Trophoblast cell (in vitro differentiated cells and primary cell): ENCODE measurements at regions not wholly inside any gene's neighbourhood (a gene's known extent, or its start where the extent isn't known, plus 50 kb on each side); places are given as distances from the start of the nearest gene placed in this dataset.
A peak's percentile ranks its signal among the peaks of the same experiment; 100 is the strongest.

ENCODE experiments used
- DNase-seq, 2 donors: peaks; one replicate each; pipeline ENCODE4 v3.0.0-alpha.2; 2016
- H2AFZ ChIP-seq: 2 replicates; pipeline ENCODE4 v1.6.1; 2013; ENCODE audit warnings: low read length, moderate library complexity, mild to moderate bottlenecking; ENCODE audit not compliant: insufficient read depth, poor library complexity
- H2AK5ac ChIP-seq: 2 replicates; pipeline ENCODE4 v1.6.1; 2013; ENCODE audit warnings: mild to moderate bottlenecking, low read length
- H2BK120ac ChIP-seq: 2 replicates; pipeline ENCODE4 v1.6.1; 2013; ENCODE audit warnings: low read length, mild to moderate bottlenecking, moderate library complexity; ENCODE audit not compliant: insufficient read depth, poor library complexity
- H2BK12ac ChIP-seq: 2 replicates; pipeline ENCODE4 v1.6.1; 2013; ENCODE audit warnings: mild to moderate bottlenecking, low read length, moderate library complexity
- H2BK5ac ChIP-seq: 2 replicates; pipeline ENCODE4 v1.6.1; 2013; ENCODE audit warnings: low read length, low read depth, moderate library complexity, mild to moderate bottlenecking; ENCODE audit not compliant: poor library complexity
- H3K14ac ChIP-seq: 2 replicates; pipeline ENCODE4 v1.6.1; 2013; ENCODE audit warnings: mild to moderate bottlenecking, low read length
- H3K18ac ChIP-seq: 2 replicates; pipeline ENCODE4 v1.6.1; 2013; ENCODE audit warnings: mild to moderate bottlenecking, low read length
- H3K23ac ChIP-seq: 2 replicates; pipeline ENCODE4 v1.6.1; 2013; ENCODE audit warnings: low read length
- H3K27ac ChIP-seq: 2 replicates; pipeline ENCODE4 v1.5.1; 2013; ENCODE audit warnings: low read depth, mild to moderate bottlenecking, inconsistent platforms, low read length, moderate library complexity
- H3K27me3 ChIP-seq: 2 replicates; pipeline ENCODE4 v1.6.1; 2013; ENCODE audit warnings: inconsistent platforms, mild to moderate bottlenecking, low read length, moderate library complexity; ENCODE audit not compliant: insufficient read depth
- H3K36me3 ChIP-seq, 2 experiments: 1 replicate in 1 of 2; 2 replicates in 1 of 2; pipeline ENCODE4 v1.6.1; 2013; ENCODE audit warnings: low read length in 2 of 2, mild to moderate bottlenecking in 2 of 2, moderate library complexity in 1 of 2; ENCODE audit not compliant: insufficient read depth in 2 of 2, control insufficient read depth in 1 of 2
- H3K4ac ChIP-seq: 2 replicates; pipeline ENCODE4 v1.6.1; 2013; ENCODE audit warnings: low read depth, mild to moderate bottlenecking, low read length, moderate library complexity
- H3K4me1 ChIP-seq, 2 experiments: 1 replicate in 1 of 2; 2 replicates in 1 of 2; pipeline ENCODE4 v1.6.1; 2013; ENCODE audit warnings: low read length in 2 of 2, mild to moderate bottlenecking in 2 of 2, moderate library complexity in 1 of 2; ENCODE audit not compliant: insufficient read depth in 2 of 2, control insufficient read depth in 1 of 2
- H3K4me2 ChIP-seq: 2 replicates; pipeline ENCODE4 v1.6.1; 2013; ENCODE audit warnings: inconsistent platforms, mild to moderate bottlenecking, low read length, moderate library complexity
- H3K4me3 ChIP-seq: 2 replicates; pipeline ENCODE4 v1.5.1; 2013; ENCODE audit warnings: mild to moderate bottlenecking, low read depth, low read length, inconsistent platforms
- H3K79me1 ChIP-seq: one replicate; pipeline ENCODE4 v1.6.1; 2013; ENCODE audit warnings: low read length
- H3K79me2 ChIP-seq: 2 replicates; pipeline ENCODE4 v1.6.1; 2013; ENCODE audit warnings: low read length, mild to moderate bottlenecking; ENCODE audit not compliant: control insufficient read depth, insufficient read depth, poor library complexity
- H3K9ac ChIP-seq: 2 replicates; pipeline ENCODE4 v1.6.1; 2013; ENCODE audit warnings: mild to moderate bottlenecking, low read length
- H3K9me3 ChIP-seq: 2 replicates; pipeline ENCODE4 v1.6.1; 2013; ENCODE audit warnings: low read depth, mild to moderate bottlenecking, control low read depth, inconsistent platforms, low read length; ENCODE audit not compliant: insufficient read depth
- H4K12ac ChIP-seq: 2 replicates; pipeline ENCODE4 v1.6.1; 2013; ENCODE audit warnings: low read depth, mild to moderate bottlenecking, low read length, moderate library complexity
- H4K8ac ChIP-seq: 2 replicates; pipeline ENCODE4 v1.6.1; 2013; ENCODE audit warnings: low read depth, mild to moderate bottlenecking, low read length, moderate library complexity
- H4K91ac ChIP-seq: one replicate; pipeline ENCODE4 v1.6.1; 2013; ENCODE audit warnings: low read depth, mild to moderate bottlenecking, low read length, moderate library complexity
- WGBS: extraction: QIAGEN DNeasy Blood & Tissue Kit; methylation state at CpG from one replicate; pipeline ENCODE4 v1.1.7; 2013; ENCODE audit warnings: missing lambda C conversion rate; ENCODE audit not compliant: insufficient read length, insufficient coverage; ENCODE audit errors: extremely low coverage; 5-methylcytosine and 5-hydroxymethylcytosine counted together

DNA sequence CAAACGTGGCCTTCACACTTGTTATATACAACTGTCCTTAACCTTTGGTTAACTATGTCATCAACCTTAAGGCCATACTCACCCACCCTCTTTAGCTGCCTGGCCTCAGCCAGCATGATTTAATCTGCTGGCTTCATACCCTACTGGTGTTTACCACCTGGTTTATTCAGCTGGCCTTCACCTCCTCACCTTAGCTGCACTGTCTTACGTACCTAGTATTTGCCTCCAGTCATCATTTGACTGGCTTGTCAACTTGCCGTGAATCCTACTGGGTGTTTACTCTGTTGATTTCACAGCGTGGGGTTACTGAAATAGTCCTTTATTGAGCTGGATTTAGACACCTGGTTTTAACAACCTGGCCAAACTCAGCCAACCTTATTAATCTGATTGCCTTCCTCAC, 102.8 kb downstream of the IL12A start:
- Histone ChIP-seq H3K4ac (no peak overlapping the region), H2AFZ (no peak overlapping the region), H3K9ac (no peak overlapping the region), H2BK120ac (no peak overlapping the region), H4K91ac (no peak overlapping the region), H3K79me1 (no peaks in the 10 kb centered on the region), H3K4me3 (no peak overlapping the region), H4K12ac (no peak overlapping the region), H4K8ac (no peak overlapping the region), H3K79me2 (no peaks in the 10 kb centered on the region), H3K4me1 (no peaks in the 10 kb centered on the region), H3K36me3 (no peaks in the 10 kb centered on the region), H3K9me3 (no peaks in the 10 kb centered on the region), H3K18ac (no peak overlapping the region), H3K4me2 (no peak overlapping the region), H3K27ac (no peak overlapping the region), H2AK5ac (no peak overlapping the region), H3K23ac (no peak overlapping the region), H2BK5ac (no peak overlapping the region), H3K27me3 (no peaks in the 10 kb centered on the region), H3K14ac (no peak overlapping the region), H2BK12ac (no peak overlapping the region)
- DNase-seq: peak; percentile 73 to 76
- WGBS: no CpG with 5 or more reads among the region's 4 CpGs

DNA sequence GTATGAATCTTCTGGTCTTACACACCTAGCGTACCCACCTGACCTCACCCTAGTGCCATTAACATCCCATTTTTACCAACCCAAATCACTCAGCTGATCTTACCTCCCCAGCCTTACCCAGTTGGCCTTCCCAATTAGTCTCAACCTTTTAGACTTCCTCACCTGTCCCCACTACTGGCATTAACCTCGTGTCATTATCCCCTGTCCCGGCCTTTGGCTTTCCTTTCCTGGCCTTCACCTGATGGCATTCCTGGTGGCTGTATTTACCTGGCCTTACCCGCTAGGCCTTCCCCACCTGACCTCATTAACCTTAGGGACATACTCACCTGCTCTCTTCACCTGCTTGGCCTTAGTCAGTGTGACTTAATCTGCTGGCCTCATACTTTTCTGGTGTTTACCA, 104.1 kb downstream of the IL12A start:
- Histone ChIP-seq H2AK5ac (no peak overlapping the region), H3K36me3 (no peaks in the 10 kb centered on the region), H2BK12ac (no peak overlapping the region), H3K4ac (no peak overlapping the region), H3K9me3 (no peaks in the 10 kb centered on the region), H3K18ac (no peak overlapping the region), H3K79me1 (no peaks in the 10 kb centered on the region), H3K23ac (no peak overlapping the region), H3K4me1 (no peaks in the 10 kb centered on the region), H3K14ac (no peak overlapping the region), H3K9ac (no peak overlapping the region), H4K12ac (no peak overlapping the region), H4K8ac (no peak overlapping the region), H2BK5ac (no peak overlapping the region), H3K27ac (no peak overlapping the region), H3K4me2 (no peak overlapping the region), H3K4me3 (no peak overlapping the region), H4K91ac (no peak overlapping the region), H3K27me3 (no peaks in the 10 kb centered on the region), H2BK120ac (no peak overlapping the region), H3K79me2 (no peaks in the 10 kb centered on the region), H2AFZ (no peak overlapping the region)
- no peak for DNase-seq
- no CpG with 5 or more reads among the region's 4 CpGs for WGBS

DNA sequence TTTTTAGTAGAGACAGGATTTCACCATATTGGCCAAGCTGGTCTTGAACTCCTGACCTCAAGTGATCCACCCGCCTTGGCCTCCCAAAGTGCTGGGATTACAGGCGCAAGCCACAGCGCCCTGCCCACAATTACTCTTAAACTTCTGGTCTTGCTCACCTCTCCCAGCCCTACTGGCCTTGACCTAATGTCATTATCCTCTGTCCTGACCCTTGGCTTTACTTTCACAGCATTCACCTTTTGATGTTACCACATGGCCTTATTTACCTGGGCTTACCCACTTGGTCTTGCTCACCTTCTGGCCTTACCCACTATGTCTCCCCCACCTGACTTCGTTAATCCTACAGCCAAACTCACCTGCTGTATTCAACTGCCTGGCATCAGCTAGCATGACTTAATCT, 105.9 kb downstream of the IL12A start:
- Histone ChIP-seq H3K79me2 (no peaks in the 10 kb centered on the region), H3K27ac (no peak overlapping the region), H4K8ac (no peak overlapping the region), H4K12ac (no peak overlapping the region), H2BK5ac (no peak overlapping the region), H4K91ac (no peak overlapping the region), H3K14ac (no peak overlapping the region), H3K27me3 (no peaks in the 10 kb centered on the region), H3K4ac (no peak overlapping the region), H3K79me1 (no peaks in the 10 kb centered on the region), H2BK120ac (no peak overlapping the region), H3K18ac (no peak overlapping the region), H3K4me3 (no peak overlapping the region), H3K36me3 (no peaks in the 10 kb centered on the region), H2AFZ (no peak overlapping the region), H3K4me2 (no peak overlapping the region), H2AK5ac (no peak overlapping the region), H3K23ac (no peak overlapping the region), H2BK12ac (no peak overlapping the region), H3K9me3 (no peaks in the 10 kb centered on the region), H3K9ac (no peak overlapping the region), H3K4me1 (no peaks in the 10 kb centered on the region)
- no CpG with 5 or more reads among the region's 4 CpGs for WGBS
- no peak for DNase-seq

DNA sequence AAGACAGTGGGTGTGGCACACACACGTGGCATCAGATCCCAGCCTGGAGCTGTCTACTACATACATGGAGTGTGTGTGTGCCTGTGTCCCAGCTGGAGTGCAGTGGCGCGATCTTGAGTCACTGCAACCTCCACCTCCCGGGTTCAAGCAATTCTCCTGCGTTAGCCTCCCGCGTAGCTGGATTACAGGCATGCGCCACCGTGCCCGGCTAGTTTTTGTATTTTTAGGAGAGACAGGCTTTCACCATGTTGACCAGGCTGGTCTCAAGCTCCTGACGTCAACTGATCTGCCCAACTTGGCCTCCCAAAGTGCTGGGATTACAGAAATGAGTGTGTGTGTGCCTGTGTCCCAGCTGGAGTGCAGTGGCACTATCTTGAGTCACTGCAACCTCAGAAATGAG, 108.8 kb downstream of the IL12A start:
- H3K27me3 ChIP-seq: no peaks in the 10 kb centered on the region
- no peaks in the 10 kb centered on the region for H3K36me3 ChIP-seq
- H3K79me1 ChIP-seq: no peaks in the 10 kb centered on the region
- WGBS: no CpG with 5 or more reads among the region's 11 CpGs
- H3K4me3 ChIP-seq: no peak overlapping the region
- H3K27ac ChIP-seq: no peak overlapping the region
- H2BK12ac ChIP-seq: no peak overlapping the region
- H4K91ac ChIP-seq: no peak overlapping the region
- no peak overlapping the region for H3K9ac ChIP-seq
- no peaks in the 10 kb centered on the region for H3K4me1 ChIP-seq
- no peak for DNase-seq
- no peak overlapping the region for H2BK120ac ChIP-seq
- H3K4ac ChIP-seq: no peak overlapping the region
- H3K4me2 ChIP-seq: no peak overlapping the region
- no peak overlapping the region for H4K12ac ChIP-seq
- no peaks in the 10 kb centered on the region for H3K79me2 ChIP-seq
- H2BK5ac ChIP-seq: no peak overlapping the region
- H4K8ac ChIP-seq: no peak overlapping the region
- no peak overlapping the region for H2AK5ac ChIP-seq
- no peaks in the 10 kb centered on the region for H3K9me3 ChIP-seq
- H3K23ac ChIP-seq: no peak overlapping the region
- H3K18ac ChIP-seq: no peak overlapping the region
- H2AFZ ChIP-seq: no peak overlapping the region
- H3K14ac ChIP-seq: no peak overlapping the region
